ENCODE measurements at regions not wholly inside any gene's neighbourhood (a gene's known extent, or its start where the extent isn't known, plus 50 kb on each side); places are given as distances from the start of the nearest gene placed in this dataset.
"Not testable (repeated sequence)": the region's sequence is repeated elsewhere in the genome, so short reads cannot be mapped to it uniquely, and the experiment has no call there.

GRCh38 chr1:149664624-149665023 lies 81.0 kb downstream of the PPIAL4C start:
- TF ChIP-seq EZH2 (IDR thresholded peaks at IDR 0.05); POLR2AphosphoS5 (IDR thresholded peaks at IDR 0.05; ENCODE audit: borderline replicate concordance, low read depth, low read length): not testable (repeated sequence)
